ENCODE measurements at regions not wholly inside any gene's neighbourhood (a gene's known extent, or its start where the extent isn't known, plus 50 kb on each side); places are given as distances from the start of the nearest gene placed in this dataset.

DNA sequence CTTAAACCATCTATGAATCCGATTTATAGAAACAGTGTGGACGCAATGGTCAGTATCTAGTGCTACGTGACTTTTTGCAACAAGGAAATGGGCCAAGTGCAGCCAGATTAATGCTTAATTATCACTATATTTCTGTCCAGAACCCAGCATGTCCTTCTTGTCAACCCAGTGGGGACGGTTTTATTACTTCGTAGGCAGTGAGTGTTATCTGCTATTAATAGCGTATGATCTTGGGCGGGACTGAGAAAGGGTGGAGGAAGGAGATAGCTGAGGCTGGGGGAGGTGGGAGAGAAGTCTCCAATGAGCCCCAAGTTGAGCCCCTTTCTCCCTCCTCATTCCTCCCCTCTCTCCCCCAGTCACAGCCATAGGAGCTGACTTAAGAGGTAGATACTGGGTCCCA lies 59.7 kb upstream of the FAM222A start:
- no peak for DNase-seq (ENCODE audit: low read depth, low spot score)
- H3K4me3 Mint-ChIP-seq: no peak overlapping the region
- no peak overlapping the region for H3K27ac Mint-ChIP-seq (ENCODE audit: unreplicated experiment)
- H3K36me3 Mint-ChIP-seq (ENCODE audit: low read depth): no peaks in the 10 kb centered on the region
- no peaks in the 10 kb centered on the region for H3K4me1 Mint-ChIP-seq
- TF ChIP-seq, protein P1, sequence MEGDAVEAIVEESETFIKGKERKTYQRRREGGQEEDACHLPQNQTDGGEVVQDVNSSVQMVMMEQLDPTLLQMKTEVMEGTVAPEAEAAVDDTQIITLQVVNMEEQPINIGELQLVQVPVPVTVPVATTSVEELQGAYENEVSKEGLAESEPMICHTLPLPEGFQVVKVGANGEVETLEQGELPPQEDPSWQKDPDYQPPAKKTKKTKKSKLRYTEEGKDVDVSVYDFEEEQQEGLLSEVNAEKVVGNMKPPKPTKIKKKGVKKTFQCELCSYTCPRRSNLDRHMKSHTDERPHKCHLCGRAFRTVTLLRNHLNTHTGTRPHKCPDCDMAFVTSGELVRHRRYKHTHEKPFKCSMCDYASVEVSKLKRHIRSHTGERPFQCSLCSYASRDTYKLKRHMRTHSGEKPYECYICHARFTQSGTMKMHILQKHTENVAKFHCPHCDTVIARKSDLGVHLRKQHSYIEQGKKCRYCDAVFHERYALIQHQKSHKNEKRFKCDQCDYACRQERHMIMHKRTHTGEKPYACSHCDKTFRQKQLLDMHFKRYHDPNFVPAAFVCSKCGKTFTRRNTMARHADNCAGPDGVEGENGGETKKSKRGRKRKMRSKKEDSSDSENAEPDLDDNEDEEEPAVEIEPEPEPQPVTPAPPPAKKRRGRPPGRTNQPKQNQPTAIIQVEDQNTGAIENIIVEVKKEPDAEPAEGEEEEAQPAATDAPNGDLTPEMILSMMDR (conservative IDR thresholded peaks at IDR 0.05): no peak
- no peaks in the 10 kb centered on the region for H3K9me3 Mint-ChIP-seq
- peaks cover 7% of the 10 kb centered on the region for H3K27me3 Mint-ChIP-seq (ENCODE audit: low read depth)

DNA sequence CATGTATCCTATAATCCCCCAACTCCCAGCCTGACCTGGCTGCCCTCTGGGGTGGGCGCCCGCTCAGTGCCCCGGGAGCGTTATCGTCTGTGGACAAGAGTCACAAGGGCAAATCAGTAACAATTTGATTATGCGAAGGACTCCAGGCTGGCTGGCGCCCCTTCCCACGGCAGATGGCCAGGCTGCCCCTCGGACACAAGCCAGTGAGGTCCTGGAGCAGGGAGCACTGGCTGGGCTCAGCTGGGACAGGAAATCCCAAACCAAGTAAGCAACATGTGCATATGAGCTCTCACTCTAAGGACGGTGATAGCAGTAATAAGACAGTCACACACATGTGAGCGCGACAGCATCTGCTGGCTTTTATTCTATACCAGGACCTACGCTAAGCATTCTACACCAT lies 59.3 kb upstream of the FAM222A start:
- peaks cover 7% of the 10 kb centered on the region for H3K27me3 Mint-ChIP-seq (ENCODE audit: low read depth)
- H3K9me3 Mint-ChIP-seq: no peaks in the 10 kb centered on the region
- DNase-seq (ENCODE audit: low read depth, low spot score): no peak
- TF ChIP-seq, protein P1 (conservative IDR thresholded peaks at IDR 0.05): no peak
- no peaks in the 10 kb centered on the region for H3K36me3 Mint-ChIP-seq (ENCODE audit: low read depth)
- H3K4me3 Mint-ChIP-seq: no peak overlapping the region
- H3K27ac Mint-ChIP-seq (ENCODE audit: unreplicated experiment): peak overlapping the region; percentile 75
- no peaks in the 10 kb centered on the region for H3K4me1 Mint-ChIP-seq

DNA sequence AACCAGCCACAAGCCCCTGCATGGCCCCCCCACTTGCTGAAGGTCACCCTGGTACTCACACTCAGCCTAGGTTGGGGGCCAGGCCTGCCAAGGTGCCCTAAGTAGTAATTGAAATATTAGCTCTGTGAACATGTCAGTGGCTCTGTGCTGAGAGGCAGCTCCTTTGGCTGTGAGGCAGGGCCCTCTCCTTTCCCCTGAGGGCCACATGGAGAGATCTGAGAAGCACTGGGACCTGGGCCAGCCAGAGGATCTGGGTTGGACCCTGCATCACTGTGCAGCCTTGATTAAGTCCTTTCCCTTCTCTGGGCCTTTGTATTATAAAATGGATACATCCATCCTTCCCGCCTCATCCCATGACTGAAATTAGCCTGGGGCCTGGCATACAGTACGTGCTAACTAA lies 58.0 kb upstream of the FAM222A start:
- Mint-ChIP-seq H3K36me3 (ENCODE audit: low read depth) (no peaks in the 10 kb centered on the region), H3K27me3 (ENCODE audit: low read depth) (peaks cover 7% of the 10 kb centered on the region), H3K9me3 (no peaks in the 10 kb centered on the region), H3K4me1 (no peaks in the 10 kb centered on the region), H3K27ac (ENCODE audit: unreplicated experiment) (peak overlapping the region; percentile 41), H3K4me3 (no peak overlapping the region)
- no peak for DNase-seq (ENCODE audit: low read depth, low spot score)
- TF ChIP-seq, protein P1 (conservative IDR thresholded peaks at IDR 0.05): no peak

DNA sequence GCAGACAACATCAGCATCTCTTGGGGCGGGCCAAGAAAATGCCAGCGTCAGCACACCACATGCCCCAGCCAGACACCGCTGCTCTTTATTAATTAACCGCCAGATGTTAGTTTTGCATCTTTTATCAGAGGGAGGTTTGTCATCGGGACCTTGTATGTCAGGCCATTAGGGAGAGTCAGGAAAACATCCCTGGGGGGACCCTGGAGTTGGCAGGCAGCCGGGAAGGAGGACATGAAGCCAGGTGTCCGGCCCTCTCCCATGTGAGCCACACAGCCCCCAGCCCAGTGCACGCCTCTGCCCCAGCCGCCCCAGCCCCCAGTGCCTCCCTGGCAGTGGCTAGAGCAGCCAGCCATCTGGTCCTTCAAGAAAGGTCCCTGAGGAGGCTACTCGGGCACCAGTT lies 56.9 kb upstream of the FAM222A start:
- Mint-ChIP-seq H3K9me3 (no peaks in the 10 kb centered on the region), H3K4me1 (no peaks in the 10 kb centered on the region), H3K27ac (ENCODE audit: unreplicated experiment) (no peak overlapping the region), H3K4me3 (no peak overlapping the region), H3K36me3 (ENCODE audit: low read depth) (no peaks in the 10 kb centered on the region), H3K27me3 (ENCODE audit: low read depth) (peaks cover 7% of the 10 kb centered on the region)
- TF ChIP-seq, protein P1 (conservative IDR thresholded peaks at IDR 0.05): no peak
- no peak for DNase-seq (ENCODE audit: low read depth, low spot score)

DNA sequence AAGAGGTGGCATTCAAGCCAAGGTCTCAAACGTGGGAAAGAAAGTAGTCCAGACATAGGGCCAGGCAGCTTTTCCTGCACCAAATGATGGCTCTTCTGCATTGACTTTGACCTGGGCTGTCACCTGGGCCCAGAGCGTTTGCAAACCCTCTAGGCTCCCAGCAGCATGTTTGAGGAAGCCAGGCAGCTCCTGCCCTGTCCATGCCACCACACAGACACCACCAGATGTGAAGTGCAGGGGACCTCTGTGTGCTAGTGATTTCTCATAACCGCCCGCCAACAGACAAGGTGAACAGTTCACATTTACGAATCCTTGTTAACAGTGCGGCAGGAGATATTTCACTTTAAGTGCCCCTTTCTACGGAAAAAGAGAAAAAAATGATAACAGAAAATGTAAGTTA lies 49.8 kb upstream of the FAM222A start:
- Mint-ChIP-seq H3K36me3 (ENCODE audit: low read depth) (no peaks in the 10 kb centered on the region), H3K9me3 (no peaks in the 10 kb centered on the region), H3K27ac (ENCODE audit: unreplicated experiment) (no peak overlapping the region), H3K4me1 (no peaks in the 10 kb centered on the region), H3K4me3 (no peak overlapping the region), H3K27me3 (ENCODE audit: low read depth) (peaks cover 20% of the 10 kb centered on the region)
- TF ChIP-seq, protein P1 (conservative IDR thresholded peaks at IDR 0.05): no peak
- DNase-seq (ENCODE audit: low read depth, low spot score): no peak
